ENCODE measurements at regions not wholly inside any gene's neighbourhood (a gene's known extent, or its start where the extent isn't known, plus 50 kb on each side); places are given as distances from the start of the nearest gene placed in this dataset.

DNA sequence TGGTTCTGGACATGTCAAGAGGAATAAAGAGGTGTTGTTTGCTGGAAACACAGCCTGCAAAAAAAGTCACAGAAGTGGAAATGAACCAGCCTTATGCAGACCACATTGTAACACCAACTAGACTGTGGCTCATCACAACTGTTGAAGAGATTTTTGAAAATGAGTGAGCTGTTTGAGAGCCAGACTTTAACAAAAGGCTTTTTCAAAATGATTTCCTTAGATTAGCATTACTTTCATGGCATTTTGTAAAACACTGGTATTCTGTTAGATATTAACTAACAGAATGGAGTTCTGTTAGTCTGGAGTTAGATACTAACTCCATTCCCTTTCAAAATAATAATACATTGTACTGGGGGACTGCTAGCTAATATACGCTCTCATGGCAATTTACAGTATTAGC, 60.6 kb upstream of the GABRA2 start:
- Histone ChIP-seq H3K4me3 (ENCODE audit: low read depth, low read length) (no peak overlapping the region), H3K36me3 (ENCODE audit: control insufficient read depth, insufficient read depth, low read length) (no peaks in the 10 kb centered on the region), H3K27me3 (ENCODE audit: control insufficient read depth, insufficient read depth, low read length) (no peaks in the 10 kb centered on the region)
- TF ChIP-seq, protein P1, sequence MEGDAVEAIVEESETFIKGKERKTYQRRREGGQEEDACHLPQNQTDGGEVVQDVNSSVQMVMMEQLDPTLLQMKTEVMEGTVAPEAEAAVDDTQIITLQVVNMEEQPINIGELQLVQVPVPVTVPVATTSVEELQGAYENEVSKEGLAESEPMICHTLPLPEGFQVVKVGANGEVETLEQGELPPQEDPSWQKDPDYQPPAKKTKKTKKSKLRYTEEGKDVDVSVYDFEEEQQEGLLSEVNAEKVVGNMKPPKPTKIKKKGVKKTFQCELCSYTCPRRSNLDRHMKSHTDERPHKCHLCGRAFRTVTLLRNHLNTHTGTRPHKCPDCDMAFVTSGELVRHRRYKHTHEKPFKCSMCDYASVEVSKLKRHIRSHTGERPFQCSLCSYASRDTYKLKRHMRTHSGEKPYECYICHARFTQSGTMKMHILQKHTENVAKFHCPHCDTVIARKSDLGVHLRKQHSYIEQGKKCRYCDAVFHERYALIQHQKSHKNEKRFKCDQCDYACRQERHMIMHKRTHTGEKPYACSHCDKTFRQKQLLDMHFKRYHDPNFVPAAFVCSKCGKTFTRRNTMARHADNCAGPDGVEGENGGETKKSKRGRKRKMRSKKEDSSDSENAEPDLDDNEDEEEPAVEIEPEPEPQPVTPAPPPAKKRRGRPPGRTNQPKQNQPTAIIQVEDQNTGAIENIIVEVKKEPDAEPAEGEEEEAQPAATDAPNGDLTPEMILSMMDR (IDR thresholded peaks at IDR 0.05; ENCODE audit: insufficient read depth, low read length, poor library complexity, severe bottlenecking): no peak
- no peak for DNase-seq (ENCODE audit: low read depth)

DNA sequence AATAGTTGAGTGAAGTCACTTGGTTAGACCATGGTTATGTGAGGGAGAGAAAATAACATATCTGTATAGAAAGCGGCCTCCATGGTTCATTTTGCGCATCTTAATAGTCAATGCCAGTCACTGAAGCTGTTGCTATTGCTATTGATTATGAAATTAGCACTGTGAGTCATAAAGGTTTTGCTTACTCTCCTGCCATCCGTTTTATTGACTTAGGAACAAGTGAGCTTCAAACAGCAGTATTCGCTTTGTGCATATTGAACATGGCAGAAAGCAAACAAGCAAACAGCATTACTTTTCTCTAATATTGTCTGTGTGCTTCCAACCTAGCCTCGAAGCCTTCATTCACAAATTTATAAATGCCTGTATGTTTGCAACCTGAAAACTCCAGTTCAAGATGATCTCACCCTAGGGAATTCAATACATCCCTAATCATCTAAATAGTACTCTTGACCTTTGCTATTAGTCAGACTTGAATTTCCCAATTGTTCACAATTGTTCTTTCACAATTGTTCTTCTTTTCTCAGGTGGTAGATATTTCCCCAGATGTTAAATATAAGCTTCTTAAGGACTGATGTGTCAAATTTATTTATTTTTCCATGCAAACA, 55.9 kb upstream of the GABRA2 start:
- Histone ChIP-seq H3K27me3 (ENCODE audit: control insufficient read depth, insufficient read depth, low read length) (no peaks in the 10 kb centered on the region), H3K4me3 (ENCODE audit: low read depth, low read length) (no peak overlapping the region), H3K36me3 (ENCODE audit: control insufficient read depth, insufficient read depth, low read length) (no peaks in the 10 kb centered on the region)
- no peak for DNase-seq (ENCODE audit: low read depth)
- TF ChIP-seq, protein P1 (IDR thresholded peaks at IDR 0.05; ENCODE audit: insufficient read depth, low read length, poor library complexity, severe bottlenecking): no peak

DNA sequence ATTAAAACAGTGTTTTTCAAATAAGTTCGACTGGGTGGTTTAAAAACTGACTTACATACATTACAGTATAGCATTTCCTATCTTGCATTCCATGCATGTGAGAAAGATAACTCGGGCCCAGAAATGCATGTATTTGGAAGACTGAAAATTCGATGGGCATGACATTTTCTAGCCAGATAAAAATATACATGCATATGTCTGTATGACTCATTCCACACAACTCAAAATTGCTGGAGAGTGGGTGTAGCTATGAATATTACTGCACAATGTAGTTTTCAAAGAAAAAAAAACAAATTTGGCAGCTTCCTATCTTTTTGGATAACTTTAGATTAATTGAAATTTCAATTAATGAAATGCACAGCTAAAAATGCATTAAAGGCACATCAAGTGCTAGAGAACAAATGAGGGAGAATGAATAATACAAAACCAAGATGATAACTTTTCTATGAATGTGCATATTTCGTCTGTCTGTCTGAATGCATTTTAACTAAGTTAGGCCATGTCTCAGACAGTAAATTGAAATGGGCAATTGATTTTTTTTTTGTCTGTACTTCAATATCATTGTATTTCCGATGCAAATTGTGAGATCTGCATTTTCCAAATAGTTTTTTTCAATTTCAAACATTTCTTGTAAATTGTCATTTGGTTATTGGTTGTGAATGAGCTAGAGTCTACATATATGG, 54.5 kb upstream of the GABRA2 start:
- DNase-seq (ENCODE audit: low read depth): no peak
- H3K36me3 ChIP-seq (ENCODE audit: control insufficient read depth, insufficient read depth, low read length): no peaks in the 10 kb centered on the region
- H3K27me3 ChIP-seq (ENCODE audit: control insufficient read depth, insufficient read depth, low read length): no peaks in the 10 kb centered on the region
- no peak overlapping the region for H3K4me3 ChIP-seq (ENCODE audit: low read depth, low read length)
- TF ChIP-seq, protein P1 (IDR thresholded peaks at IDR 0.05; ENCODE audit: insufficient read depth, low read length, poor library complexity, severe bottlenecking): no peak

DNA sequence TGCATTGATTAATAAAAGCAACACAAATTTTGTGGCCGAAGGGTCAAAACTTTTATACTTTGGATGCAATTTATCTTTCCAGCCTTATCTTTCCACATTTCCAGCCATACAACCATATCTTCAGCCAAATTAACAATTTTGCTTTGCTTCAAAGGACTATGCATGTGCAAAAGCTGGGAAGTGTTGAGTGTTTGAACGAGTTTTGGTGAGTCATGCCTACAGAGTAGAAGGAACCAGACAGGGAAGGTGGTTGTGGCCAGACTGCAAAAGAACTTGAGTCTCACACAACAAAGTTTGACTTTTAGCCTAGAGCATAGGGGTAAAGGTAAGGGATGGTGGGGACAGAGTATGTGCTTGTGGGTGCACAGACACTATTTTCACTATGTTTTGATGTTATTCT, 53.0 kb upstream of the GABRA2 start:
- no peaks in the 10 kb centered on the region for H3K27me3 ChIP-seq (ENCODE audit: control insufficient read depth, insufficient read depth, low read length)
- H3K4me3 ChIP-seq (ENCODE audit: low read depth, low read length): no peak overlapping the region
- TF ChIP-seq, protein P1 (IDR thresholded peaks at IDR 0.05; ENCODE audit: insufficient read depth, low read length, poor library complexity, severe bottlenecking): no peak
- H3K36me3 ChIP-seq (ENCODE audit: control insufficient read depth, insufficient read depth, low read length): no peaks in the 10 kb centered on the region
- DNase-seq (ENCODE audit: low read depth): no peak

DNA sequence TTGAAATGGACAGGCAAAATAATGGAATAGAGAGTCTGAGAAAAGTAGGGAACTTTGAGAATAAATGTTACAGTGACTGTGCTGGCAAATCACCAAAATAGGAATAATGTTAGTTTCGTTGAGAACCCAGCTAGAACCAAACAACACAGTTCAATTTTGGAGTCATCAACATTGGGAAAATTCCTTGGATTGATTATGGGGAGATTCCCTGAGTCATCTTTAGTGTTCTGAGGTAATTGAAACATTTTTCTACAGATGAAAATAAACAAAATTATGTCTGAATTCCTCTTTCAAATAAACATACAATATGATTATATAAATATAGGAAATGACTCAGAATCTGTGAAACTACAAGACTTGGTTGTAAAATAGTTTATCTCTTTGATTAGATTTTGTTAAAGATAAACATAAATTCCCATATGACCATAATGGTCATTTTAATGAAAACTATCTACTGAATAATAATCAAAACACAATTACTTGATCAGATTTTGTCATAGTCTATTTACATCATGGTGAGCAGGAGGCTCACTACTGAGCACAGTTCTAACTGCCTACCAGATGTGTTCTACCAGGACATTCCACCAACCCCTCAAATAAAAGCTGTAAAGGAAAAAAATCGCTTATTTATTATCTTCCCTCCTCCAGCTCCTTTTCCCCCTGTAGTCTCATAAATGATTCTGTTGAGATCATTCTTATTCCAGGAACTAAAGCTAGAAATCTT, 51.4 kb upstream of the GABRA2 start:
- no peak for DNase-seq (ENCODE audit: low read depth)
- Histone ChIP-seq H3K36me3 (ENCODE audit: control insufficient read depth, insufficient read depth, low read length) (no peaks in the 10 kb centered on the region), H3K4me3 (ENCODE audit: low read depth, low read length) (no peak overlapping the region), H3K27me3 (ENCODE audit: control insufficient read depth, insufficient read depth, low read length) (no peaks in the 10 kb centered on the region)
- TF ChIP-seq, protein P1 (IDR thresholded peaks at IDR 0.05; ENCODE audit: insufficient read depth, low read length, poor library complexity, severe bottlenecking): no peak
